NCI-H446 (cell line): ENCODE measurements at regions not wholly inside any gene's neighbourhood (a gene's known extent, or its start where the extent isn't known, plus 50 kb on each side); places are given as distances from the start of the nearest gene placed in this dataset.
"Not testable (repeated sequence)": the region's sequence is repeated elsewhere in the genome, so short reads cannot be mapped to it uniquely, and the experiment has no call there.

ENCODE experiments used
- DNase-seq, 2 experiments: peaks; one replicate each; lab custom pipeline; 2025; lab: John Stamatoyannopoulos, UW

DNA sequence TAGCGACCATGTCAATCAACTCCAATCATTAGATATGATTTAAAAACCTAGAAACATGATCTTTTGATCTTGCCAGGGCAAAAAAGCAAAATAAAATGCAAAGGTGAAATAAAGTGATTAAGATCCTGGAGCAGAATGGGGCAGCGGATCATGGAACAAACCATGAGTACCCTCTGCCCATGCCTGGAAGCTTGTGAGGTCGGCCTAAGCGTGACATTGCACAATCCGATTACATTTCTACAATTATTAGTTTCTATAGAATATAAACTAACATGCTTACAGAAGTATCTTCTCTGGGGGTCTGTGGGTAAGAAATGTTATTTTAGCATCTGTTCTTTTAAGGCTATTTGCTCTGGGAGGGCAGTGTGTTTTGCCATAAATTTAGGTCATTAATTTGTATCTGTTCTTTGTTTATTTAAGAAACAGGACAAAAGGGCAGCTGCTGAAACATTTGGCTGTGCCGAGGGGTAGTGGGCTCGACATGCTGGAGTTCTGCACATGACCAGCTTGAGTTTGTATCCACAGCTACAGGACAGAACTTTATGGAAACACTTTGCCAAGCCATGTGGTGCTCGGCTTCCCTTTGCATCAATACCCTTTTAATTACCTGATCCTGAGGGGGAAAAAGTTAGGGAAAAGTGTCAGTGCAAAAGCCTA is 55.9 kb downstream of the ZBTB18 start:
- DNase-seq = peak in 1 of 2 experiments; percentile 49

DNA sequence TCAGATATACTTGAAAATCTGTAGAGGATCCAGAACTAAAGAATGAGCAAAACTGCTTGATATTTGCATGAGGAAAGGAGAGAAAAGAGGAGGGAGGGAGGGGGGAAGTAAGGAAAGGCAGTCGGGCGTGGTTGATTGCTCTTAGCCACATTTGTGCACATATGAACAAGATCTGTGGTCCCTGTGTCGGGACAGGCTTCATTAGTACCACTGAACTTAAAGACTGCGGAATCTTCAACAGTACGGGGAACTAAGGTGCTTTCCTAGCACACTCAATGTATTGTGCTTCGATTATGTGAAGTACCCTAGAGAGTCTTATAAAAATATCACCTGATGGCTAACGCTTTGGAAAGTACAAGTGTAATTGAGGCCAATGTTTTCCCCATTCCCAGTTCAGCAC is 59.9 kb downstream of the ZBTB18 start:
- DNase-seq = no peak

DNA sequence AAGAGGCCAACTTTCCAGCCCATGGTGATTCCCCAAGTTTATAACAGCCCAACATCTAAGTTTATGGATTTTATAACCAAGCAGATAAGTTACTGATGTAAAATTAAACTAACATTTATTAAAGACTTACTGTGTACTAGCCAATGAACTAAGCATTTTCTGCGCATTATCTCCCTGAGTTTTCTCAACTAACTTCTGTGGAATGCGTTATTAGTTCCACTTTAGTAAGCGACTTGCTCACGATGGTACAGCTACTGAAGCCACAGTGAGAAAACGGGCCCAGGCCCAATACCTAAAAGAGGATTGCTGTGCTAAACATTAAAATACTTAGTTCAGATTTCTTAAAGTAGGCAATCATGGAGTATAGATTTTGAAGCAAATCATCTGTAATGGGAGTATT is 61.0 kb downstream of the ZBTB18 start:
- DNase-seq = no peak

DNA sequence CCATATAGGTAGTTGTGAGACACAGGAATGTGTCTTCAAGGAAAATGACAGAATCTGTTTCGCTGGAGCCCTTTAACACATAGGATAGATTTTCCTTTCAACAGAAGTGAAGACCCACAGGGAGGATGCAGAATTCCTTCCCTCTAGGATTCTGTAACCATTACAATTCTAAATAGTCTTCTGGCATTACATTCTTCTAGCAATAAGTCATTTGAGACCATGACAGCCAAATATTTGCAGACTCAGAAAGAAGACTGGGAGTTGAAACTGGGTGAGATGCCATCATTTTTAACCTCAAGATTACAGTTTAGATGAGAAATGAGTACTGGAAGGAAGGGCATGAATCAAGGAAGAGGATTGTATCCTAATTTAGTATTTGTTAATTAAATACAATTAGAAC is 61.6 kb downstream of the ZBTB18 start:
- no peak for DNase-seq

DNA sequence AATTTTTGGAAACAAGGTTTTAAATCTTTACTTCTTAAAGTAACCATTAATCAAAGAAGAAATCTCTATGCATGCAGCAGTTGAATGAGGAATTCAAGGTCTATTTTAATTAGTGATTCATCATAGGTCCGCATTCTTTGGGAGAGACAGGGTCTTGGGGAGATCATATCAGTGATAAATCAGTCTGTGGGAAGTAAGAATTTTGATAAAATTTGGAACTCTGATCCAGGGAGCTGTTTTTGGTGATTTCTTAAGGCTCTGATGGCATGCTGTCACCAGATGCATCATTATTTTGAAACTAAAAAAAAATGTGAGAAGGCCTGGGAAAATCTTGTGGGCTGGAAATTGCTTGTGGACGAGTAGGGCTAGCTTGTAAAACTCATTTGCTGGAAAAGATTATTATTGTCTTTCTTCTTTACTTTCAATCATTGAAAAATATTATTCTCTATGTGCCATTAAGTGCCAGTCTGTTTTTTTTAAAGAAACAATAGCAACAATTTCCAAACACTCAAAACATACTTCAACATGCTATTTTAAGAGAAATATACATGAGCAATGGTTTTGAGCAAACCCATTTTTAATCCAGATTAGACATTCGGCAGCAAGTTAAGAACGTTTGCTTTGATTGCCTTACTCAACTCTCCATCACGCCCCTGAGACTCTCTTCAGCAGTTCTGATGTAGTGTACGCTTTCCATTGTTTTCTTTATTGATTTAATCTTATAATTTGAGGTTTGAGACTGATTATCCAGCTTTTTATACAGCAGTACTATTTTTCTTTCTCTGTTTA is 62.6 kb downstream of the ZBTB18 start:
- no peak for DNase-seq

DNA sequence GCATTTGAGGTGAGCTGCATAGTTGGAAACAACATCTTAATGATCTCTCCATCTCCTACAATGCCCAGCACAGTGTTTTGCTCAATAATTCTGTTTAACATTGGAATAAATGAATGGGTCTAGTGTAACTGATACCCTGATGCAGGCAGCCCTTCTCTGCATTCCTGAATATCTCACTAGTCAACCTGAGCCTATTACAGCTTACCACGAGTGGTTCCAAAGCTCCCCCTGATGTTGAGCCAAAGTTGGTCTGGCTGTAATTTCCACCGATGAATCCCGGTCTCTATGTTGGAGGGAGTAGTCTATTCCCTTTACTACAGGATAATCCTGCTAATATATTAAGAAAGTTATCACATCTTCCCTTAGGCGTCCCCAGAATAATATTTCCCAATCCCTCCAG is 63.8 kb downstream of the ZBTB18 start:
- DNase-seq = no peak

DNA sequence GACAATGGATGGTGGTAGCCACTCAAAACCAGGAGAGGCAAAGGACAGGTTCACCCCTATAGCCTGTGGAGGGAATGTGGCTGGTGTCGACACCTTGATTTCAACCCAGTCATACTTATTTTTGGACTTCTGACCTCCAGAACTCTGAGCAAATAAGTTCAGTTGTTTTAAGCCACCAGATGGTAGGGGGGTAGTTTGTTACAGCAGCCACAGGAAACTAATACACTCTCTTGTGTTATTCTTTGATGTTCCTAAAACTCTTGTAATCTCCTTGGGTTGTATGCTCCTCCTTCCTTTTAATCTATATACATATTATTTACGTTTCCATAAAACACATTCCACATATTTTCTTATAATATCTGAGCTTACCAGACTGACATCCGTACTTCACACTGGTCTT is 65.9 kb downstream of the ZBTB18 start:
- no peak for DNase-seq

DNA sequence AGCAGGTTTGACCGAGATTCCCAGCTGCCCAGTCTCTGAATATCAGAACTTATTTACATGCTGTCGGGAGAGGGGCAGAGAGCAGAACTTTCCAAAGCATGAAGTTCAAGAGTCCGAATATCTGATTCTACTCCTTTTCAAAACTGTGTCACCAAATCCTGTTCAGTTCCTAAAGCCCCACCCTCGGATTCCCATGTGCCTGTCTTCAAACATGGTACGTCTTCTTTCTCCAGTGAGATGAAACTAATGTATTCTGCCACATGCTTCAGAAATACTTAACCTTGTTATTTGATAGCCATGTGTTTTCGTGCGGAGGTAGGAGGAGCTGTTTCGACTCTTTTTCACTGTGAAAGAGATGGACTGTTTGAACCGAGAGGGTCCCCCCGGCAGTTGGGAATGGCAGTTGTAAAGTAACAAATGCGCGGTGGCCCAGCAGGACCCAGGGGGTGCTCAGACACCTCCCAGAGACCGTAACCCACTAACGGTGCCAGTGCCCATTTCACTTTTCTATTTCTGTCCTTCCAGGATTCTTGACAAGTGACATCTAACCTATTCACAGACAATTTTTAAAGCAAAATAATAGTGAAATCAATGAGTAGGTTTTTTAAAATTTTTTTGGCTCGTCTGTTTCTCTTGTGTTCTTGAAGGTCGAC is 67.2 kb downstream of the ZBTB18 start:
- no peak for DNase-seq

DNA sequence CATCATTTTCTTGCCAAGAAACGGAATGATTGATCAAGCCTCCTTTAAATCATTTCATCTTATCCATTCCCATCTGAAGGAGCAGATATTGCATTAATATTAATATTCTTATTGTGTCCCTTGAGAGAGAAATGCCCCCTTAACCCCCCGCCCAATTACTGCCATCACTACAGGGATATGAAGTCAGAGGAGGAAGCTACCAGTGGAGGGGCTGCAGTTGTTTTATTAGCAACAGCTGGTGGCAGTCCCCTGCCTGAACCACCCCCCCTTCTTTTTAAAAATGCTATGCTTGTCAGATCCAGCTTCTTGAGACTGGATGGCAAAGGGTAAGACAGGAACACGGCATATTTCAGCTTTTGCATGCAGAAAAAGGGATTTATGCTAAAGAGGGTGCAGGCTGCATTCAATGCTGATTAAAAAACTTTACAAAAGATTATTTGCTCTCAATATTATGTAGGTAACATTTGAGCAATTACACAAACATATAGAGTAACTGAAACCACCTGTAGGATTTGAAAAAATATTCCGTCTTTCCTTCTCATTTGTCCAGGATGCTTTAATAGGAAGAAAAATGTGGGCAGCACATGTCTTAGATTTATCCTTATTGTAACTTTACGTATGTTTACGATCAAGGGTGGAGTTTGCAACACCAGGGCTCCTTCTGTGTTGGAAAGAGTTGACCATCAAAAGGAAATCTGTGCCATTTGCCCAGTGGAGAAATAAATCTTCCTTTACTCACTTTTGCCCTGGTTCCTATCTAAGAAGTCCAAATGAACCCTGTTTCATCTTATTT is 77.7 kb downstream of the ZBTB18 start:
- no peak for DNase-seq

DNA sequence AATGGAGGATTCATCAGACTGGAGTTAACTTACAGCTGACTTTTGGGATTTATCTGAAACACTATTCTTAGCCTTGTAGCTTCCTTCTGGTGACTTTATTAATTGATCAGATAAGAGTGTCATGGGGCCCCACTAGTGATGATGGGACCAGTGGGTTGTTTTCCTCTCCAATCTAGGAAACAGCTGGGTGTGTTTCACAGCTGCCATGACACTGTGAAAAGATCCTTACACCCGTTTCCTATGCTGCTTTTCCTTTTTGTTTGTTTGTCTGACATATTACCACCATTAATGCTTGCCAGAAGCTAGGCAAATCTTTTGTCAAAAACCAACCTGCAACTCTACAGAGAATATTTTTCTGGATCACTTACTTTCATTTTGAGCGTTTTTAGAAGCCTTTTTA is 86.2 kb downstream of the ZBTB18 start:
- no peak for DNase-seq

DNA sequence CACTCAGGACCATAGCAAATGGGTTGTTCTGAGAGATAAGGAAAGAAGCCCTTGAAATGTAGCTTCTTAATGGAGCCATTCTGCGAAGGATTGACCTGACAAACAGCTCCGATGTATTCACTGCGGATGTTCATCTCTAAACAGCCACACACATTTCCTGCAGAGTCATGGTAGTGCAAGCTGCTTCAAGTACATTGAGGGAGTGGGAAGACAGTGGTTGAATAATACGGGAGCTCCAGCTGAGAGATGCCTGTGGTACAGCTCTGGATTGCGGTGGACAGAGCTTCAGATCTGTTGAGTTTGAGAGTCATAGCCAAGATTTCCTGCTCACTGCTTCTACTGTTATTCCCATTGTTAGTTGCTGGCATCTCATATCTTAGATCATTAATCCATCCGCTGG is 86.6 kb downstream of the ZBTB18 start:
- no peak for DNase-seq

DNA sequence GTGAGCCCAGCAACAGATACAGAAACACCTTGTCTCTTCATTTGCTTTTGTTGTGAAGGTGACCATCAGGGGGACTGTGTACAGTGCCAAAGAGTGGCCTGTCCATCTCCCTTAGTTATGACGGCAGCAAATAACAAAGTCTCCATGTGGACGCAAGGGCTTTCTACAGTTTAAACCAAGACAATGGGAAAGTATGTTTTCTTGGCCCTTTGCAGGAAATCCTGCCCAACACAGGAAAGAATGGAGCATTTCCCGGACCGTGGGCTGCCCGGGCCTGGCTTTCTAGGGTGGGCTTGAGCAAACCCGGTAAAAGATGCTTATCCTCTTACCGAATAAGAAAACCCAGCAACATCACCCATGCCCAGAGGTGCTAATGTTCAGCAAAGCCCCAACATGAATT is 87.3 kb downstream of the ZBTB18 start:
- no peak for DNase-seq

DNA sequence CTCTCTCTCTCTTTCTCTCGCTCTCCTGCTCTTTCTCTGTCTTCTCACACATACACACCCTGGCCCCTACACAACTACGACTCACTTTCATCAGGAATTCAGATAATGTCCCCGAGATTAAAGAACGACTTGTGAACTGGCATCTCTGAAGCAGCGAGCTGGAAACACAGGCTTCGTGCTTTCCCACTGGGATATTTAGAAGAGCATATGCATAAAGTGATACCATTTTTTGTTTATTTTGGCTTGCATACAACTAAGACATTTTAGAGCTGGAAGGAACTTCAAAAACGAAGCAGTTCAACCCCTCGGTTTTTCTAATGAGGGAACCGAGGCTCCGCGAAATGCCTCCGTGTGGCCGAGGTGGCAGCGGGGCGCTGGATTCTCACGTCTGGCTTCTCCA is 88.6 kb downstream of the ZBTB18 start:
- DNase-seq = no peak

DNA sequence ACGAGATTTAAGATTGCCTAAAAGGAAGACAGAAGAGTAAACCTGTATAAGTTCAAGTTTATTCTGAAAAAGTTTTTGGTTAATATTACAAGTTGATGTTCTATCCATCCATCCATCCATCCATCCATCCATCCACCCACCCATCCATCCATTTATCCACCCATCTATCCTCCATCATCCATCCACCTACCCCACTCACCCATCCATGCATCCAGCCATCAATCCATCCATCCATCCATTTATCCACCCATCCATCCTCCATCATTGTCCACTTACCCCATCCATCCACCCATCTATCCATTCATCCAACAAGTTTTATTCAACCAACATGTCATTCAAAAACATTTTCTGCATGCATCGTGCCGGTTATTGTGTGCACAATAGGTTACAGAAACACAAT is 89.3 kb downstream of the ZBTB18 start:
- no peak for DNase-seq

DNA sequence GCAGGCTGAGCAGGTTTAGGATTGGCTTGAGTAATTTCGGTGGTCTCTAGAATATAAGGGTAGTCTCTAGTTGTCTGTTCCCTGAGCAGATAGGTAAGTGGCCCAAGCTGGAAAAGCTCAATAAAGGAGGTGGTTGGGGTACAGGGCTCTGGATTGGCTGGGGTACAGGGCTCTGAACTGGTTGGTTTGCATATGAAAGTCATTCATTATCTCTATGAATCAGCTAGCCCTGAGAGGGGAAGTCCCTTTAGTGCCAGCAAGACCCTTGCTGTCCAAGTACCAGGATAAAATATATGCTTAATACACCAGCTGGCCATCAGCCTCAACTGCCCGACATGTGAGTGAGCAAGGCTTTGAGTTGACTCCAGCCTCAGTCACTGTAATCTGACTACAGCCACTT is 93.0 kb downstream of the ZBTB18 start:
- DNase-seq = no peak

DNA sequence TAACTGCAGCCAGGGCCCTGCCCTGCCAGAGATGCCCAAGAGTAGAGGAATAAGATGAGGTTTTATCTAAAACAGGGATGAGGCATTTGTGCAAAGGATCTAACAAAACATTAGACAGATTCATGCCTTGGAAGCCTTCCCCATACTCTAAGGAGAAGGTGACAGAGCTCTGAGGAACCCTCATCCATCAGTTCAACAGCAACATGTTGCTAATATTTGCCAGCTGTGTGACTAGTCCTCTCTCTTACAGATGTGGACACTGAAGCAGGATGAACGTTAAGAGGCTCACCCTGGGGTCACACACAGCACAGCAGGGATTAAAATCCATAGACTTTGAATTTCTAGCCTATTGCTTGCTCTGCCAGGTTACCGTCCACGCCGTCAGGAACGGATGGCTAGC is 99.0 kb downstream of the ZBTB18 start:
- DNase-seq = no peak

DNA sequence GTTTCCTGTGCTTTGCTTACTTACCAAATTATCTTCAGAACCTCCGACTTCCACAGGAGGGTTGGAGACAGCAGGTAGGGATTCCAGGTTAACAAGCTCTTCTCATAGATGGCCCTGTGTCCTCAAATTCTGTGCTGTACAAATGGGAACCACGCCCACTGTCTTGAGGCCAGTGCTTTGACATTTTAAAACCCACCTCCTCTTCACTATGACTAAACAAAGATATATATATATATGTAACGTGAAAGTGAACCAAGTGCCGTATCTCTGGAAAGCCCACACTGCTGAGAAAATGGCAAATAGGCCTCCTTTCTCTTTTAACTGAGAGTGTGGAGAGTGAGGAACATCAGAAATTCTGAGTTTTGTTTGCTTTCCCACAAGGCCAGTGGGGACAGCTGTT is 99.6 kb downstream of the ZBTB18 start:
- DNase-seq = no peak

DNA sequence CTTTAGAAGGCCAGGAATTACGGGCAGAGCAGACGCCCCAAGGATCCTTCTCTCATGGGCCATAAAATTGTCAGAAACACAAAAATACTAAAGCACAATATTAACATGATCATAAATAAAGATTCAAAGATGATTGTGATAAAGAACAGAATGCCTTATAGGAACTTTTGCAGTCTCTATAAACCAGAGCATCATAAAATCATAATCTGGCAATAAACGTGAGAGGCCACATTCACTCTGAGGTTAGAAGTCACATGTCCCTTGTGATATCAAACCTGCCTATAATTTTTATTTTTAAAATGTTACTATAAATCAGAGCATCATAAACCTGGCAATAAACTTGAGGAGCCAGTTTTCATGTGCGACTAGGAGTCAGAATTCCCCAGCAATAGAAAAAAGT is 100.5 kb downstream of the ZBTB18 start:
- DNase-seq = no peak

DNA sequence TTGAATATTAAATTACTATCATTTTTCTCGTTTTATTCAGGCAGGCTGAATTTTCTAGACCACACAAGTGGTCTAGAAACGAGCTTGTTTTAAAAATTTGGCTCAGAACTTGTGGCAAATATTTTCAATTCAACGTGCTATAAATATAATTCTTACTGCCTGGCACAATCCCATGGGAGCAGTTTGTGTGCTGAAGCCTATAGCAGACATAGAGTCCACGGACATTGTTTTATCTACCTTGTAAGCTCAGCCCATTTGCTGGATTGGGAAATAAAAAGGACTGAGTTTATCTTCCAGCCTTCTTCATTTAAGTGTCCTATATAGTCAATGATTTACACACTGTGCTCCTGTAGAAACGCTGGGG is 103.4 kb downstream of the ZBTB18 start:
- no peak for DNase-seq

DNA sequence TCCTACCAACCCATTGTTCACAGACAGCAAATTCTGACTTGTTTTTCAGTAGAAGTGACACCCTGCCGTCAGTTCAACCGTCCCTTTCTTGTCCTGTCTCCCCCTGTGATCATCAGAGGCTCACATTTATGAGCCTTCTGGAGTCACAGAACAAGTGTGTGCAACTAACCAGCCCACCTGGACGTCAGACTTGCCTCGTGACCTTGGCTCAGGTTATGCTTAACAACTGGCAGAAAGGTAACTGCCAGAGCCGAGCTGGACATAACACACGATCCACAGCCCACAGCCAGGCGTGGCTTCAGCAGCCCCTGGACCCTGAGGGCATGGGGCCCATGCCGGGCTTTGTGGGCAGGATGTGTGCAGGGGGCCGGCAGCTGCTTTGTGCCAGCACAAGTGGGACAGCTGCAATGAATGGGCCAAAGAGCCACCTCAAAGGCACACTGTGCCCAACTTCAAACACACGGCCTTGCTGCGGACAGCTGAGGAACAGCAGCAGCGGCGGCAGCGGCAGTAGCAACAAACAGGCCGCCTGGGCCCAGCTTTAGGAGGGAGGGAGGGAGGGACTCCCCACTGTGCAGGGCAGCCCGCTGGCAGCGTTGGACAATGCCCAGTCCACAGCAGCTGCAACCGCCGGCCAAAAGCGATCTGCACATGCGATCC is 103.9 kb downstream of the ZBTB18 start:
- DNase-seq = no peak

DNA sequence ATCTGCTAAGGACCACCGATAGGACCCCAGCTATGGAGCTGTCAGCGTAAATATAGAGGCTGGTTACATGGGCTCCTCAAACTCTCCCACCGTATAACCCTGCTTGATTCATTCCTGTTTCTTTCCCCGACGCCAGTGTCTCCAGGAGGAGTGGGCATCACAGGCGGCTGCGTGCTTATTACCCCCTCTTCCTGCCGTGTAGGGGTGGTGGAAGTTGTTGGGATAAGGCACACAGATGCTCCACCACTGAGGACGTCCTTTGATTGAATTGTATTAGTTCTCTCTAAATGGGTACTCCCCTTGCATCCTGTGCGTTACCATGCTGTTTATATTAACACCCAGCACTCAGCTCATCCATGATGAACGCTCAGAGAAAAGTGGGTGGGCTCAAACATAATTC is 104.6 kb downstream of the ZBTB18 start:
- no peak for DNase-seq

DNA sequence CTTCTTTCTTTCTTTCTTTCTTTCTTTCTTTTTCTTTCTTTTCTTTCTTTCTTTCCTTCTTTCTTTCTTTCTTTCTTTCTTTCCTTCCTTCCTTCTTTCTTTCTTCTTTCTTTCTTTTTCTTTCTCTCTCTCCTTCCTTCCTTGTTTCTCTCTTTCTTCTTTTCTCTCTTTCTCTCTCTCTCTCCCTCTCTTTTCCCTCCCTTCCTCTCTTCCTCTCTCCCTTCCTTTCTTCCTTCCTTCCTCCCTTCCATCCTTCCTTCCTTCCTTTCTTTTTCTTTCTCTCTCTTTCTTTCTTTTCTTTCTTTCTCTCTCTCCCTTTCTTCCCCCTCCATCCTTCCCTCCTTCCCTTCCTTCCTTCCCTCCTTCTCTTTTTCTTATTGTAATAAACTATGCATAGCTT is 105.5 kb downstream of the ZBTB18 start:
- not testable (repeated sequence) for DNase-seq
